HG03457 (cell line): ENCODE measurements at regions not wholly inside any gene's neighbourhood (a gene's known extent, or its start where the extent isn't known, plus 50 kb on each side); places are given as distances from the start of the nearest gene placed in this dataset.

Experiments
- ATAC-seq: cut with Tn5 transposase; IDR thresholded peaks from one replicate; pipeline ENCODE4 v1.9.1; 2021; ENCODE audit warnings: moderate number of reproducible peaks; ENCODE audit not compliant: unreplicated experiment

GRCh38 chr9:116003397-116003796 is 150.2 kb upstream of the PAPPA start:
- no peak for ATAC-seq

GRCh38 chr9:116005205-116005604 is 148.4 kb upstream of the PAPPA start:
- no peak for ATAC-seq

- ATAC-seq = no peak
These were observed 145.8 kb upstream of the PAPPA start for GRCh38 chr9:116007824-116008223.

- no peak for ATAC-seq
These were observed 145.3 kb upstream of the PAPPA start for GRCh38 chr9:116008278-116008677.

- ATAC-seq = no peak
These were observed 144.2 kb upstream of the PAPPA start for GRCh38 chr9:116009420-116009819.

GRCh38 chr9:116015855-116016254 is 137.7 kb upstream of the PAPPA start:
- no peak for ATAC-seq

- ATAC-seq = no peak
These were observed 133.4 kb upstream of the PAPPA start for GRCh38 chr9:116020146-116020545.

GRCh38 chr9:116020801-116021200 is 132.8 kb upstream of the PAPPA start:
- ATAC-seq = no peak

GRCh38 chr9:116027096-116027495 is 126.5 kb upstream of the PAPPA start:
- no peak for ATAC-seq

- ATAC-seq = no peak
These were observed 126.1 kb upstream of the PAPPA start for GRCh38 chr9:116027511-116027910.

GRCh38 chr9:116027951-116028350 is 125.6 kb upstream of the PAPPA start:
- no peak for ATAC-seq

GRCh38 chr9:116030517-116030916 is 123.1 kb upstream of the PAPPA start:
- ATAC-seq = no peak

GRCh38 chr9:116032683-116033440 is 120.7 kb upstream of the PAPPA start:
- ATAC-seq = no peak

GRCh38 chr9:116039312-116039711 is 114.3 kb upstream of the PAPPA start:
- ATAC-seq = no peak

GRCh38 chr9:116039893-116040292 is 113.7 kb upstream of the PAPPA start:
- ATAC-seq = no peak

GRCh38 chr9:116042321-116042720 is 111.3 kb upstream of the PAPPA start:
- no peak for ATAC-seq

- ATAC-seq = no peak
These were observed 108.5 kb upstream of the PAPPA start for GRCh38 chr9:116045083-116045482.

- no peak for ATAC-seq
These were observed 105.5 kb upstream of the PAPPA start for GRCh38 chr9:116048081-116048480.

- ATAC-seq = no peak
These were observed 104.1 kb upstream of the PAPPA start for GRCh38 chr9:116049456-116049855.

GRCh38 chr9:116051528-116051927 is 102.1 kb upstream of the PAPPA start:
- no peak for ATAC-seq

GRCh38 chr9:116055536-116055935 is 98.1 kb upstream of the PAPPA start:
- ATAC-seq = no peak

GRCh38 chr9:116057371-116057770 is 96.2 kb upstream of the PAPPA start:
- no peak for ATAC-seq

GRCh38 chr9:116058421-116058820 is 95.2 kb upstream of the PAPPA start:
- no peak for ATAC-seq
